Esophagus squamous epithelium (tissue), 5 donors: ENCODE measurements at regions not wholly inside any gene's neighbourhood (a gene's known extent, or its start where the extent isn't known, plus 50 kb on each side); places are given as distances from the start of the nearest gene placed in this dataset.

Experiments used
- DNase-seq: peaks from one replicate; lab custom pipeline; 2025; lab: John Stamatoyannopoulos, UW
- H3K27ac ChIP-seq, 4 donors: fragments of 200-600 bp; sonication (generic); one replicate each; pipeline ENCODE4 v1.5.1; 2016 to 2019; ENCODE audit warnings: mild to moderate bottlenecking in 1 of 4
- H3K27me3 ChIP-seq, 4 donors: fragments of 200-600 bp; sonication (generic); 1 replicate in 3 of 4; 2 replicates in 1 of 4; pipeline versions ENCODE4 v1.5.1 to v1.6.0; 2017 to 2021; ENCODE audit warnings: antibody characterized with exemption in 1 of 4
- H3K36me3 ChIP-seq, 3 donors: fragments of 200-600 bp; sonication (generic); one replicate each; pipeline ENCODE4 v1.5.1; 2016 to 2019
- H3K4me1 ChIP-seq, 3 donors: fragments of 200-600 bp; sonication (generic); one replicate each; pipeline ENCODE4 v1.5.1; 2017 to 2019
- H3K4me3 ChIP-seq, 4 donors: fragments of 200-600 bp; sonication (generic); 1 replicate in 3 of 4; 2 replicates in 1 of 4; pipeline ENCODE4 v1.5.1; 2016 to 2019; ENCODE audit warnings: mild to moderate bottlenecking in 2 of 4, moderate library complexity in 1 of 4
- H3K9me3 ChIP-seq, 3 donors: fragments of 200-600 bp; sonication (generic); one replicate each; pipeline ENCODE4 v1.5.1; 2016 to 2019
- POLR2A ChIP-seq, 4 donors: fragments of 450-650 bp; IDR thresholded peaks; one replicate each; pipeline ENCODE4 v1.6.1; 2017; ENCODE audit warnings: antibody characterized with exemption in 4 of 4, mild to moderate bottlenecking in 4 of 4, moderate library complexity in 3 of 4
- WGBS, 2 donors: methylation state at CpG; one replicate each; pipeline ENCODE4 v1.1.5; 2018; 5-methylcytosine and 5-hydroxymethylcytosine counted together
- intact Hi-C: fragments of 100-400 bp; cut with DNase I; formaldehyde crosslinking; loops from one replicate; pipeline ENCODE4 v1.15.0; 2022
- TF ChIP-seq, protein P1 (sequence below), 6 experiments: fragments of 450-650 bp in 4 of 6; fragments of 200-600 bp in 2 of 6; sonication (generic) in 2 of 6; IDR thresholded peaks; one replicate each; pipeline ENCODE4 v1.5.1; 2016 to 2019; ENCODE audit warnings: antibody characterized with exemption in 6 of 6, mild to moderate bottlenecking in 4 of 6, moderate library complexity in 4 of 6
- donor health status: DM: yes; HTN: yes; CAD: no.

DNA sequence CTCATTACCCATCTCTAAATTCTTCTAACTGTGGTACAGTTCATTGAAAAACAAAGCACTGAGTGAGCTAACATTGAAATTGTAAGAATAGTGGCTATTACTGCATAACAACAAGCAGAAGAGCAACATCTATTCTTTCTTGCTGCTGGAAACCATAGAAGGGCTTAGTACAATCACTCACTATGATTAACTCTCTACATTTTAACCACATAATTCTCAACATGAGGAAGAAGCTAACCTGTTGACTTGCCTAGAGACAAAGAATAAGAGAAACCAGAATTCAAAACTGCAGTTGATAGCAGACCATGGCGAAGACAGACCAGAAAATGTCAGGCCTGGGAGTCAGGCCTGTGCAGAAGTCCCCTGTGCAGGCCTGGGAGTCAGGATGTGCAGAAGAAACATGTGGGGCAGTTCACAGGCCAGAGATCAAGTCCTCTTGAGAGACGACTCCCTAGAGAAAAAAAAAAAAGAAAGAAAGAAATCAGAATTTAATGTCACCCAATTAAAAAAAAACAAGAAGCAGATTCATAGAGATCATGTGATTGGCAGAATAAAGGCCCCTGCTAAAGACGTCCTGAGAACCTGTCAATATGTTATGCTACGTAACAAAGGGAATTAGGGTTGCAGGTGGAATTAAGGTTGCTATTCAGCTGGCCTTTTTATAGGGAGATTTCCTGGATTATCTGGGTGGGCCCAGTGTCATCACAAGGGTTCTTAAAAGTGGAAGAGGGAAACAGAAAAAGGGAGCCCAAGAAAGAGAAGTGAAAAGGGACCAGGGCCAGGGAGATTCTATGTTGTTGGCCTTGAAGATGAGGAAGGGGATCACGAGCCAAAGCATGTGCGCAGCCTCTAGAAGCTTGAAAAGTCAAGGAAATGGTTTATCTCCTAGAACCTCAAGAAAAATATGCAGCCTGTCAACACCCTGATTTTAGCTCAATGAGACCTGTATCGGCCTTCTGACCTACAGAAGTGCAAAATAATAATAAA, 94.9 kb downstream of the MRPL39 start:
- no peaks in the 10 kb centered on the region for H3K27me3 ChIP-seq
- no peak for DNase-seq
- no peak for TF ChIP-seq POLR2A (IDR thresholded peaks at IDR 0.05)
- TF ChIP-seq, protein P1, sequence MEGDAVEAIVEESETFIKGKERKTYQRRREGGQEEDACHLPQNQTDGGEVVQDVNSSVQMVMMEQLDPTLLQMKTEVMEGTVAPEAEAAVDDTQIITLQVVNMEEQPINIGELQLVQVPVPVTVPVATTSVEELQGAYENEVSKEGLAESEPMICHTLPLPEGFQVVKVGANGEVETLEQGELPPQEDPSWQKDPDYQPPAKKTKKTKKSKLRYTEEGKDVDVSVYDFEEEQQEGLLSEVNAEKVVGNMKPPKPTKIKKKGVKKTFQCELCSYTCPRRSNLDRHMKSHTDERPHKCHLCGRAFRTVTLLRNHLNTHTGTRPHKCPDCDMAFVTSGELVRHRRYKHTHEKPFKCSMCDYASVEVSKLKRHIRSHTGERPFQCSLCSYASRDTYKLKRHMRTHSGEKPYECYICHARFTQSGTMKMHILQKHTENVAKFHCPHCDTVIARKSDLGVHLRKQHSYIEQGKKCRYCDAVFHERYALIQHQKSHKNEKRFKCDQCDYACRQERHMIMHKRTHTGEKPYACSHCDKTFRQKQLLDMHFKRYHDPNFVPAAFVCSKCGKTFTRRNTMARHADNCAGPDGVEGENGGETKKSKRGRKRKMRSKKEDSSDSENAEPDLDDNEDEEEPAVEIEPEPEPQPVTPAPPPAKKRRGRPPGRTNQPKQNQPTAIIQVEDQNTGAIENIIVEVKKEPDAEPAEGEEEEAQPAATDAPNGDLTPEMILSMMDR (IDR thresholded peaks at IDR 0.05), result no peak
- intact Hi-C loops, result no loop called here
- 68 to 82% methylated on average over 7 of the region's 7 CpGs for WGBS, 2 donors
- H3K36me3 ChIP-seq, result no peaks in the 10 kb centered on the region
- no peaks in the 10 kb centered on the region for H3K4me1 ChIP-seq
- H3K9me3 ChIP-seq, result no peaks in the 10 kb centered on the region
- no peak overlapping the region for H3K4me3 ChIP-seq
- H3K27ac ChIP-seq, result no peak overlapping the region

DNA sequence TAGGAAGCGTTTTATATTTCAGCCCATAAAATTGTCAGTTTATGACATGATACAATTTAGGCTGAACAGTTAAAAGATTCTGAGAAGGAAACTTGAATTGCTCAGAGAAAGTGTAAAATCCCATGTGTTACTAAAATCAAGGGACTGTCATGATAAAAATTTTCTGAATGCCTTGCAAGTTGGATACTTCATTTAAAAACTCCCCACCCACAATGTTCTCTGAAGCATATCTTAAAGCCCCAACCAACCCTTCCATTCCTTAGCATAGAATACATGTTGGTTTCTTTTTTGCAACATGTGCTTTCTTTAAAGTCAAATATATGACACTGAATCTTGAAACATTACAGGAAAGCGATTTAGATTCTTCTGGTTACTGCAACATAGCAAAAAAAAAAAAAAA, 97.4 kb downstream of the MRPL39 start:
- intact Hi-C loops, result no loop called here
- 36 to 39% methylated on average over 2 of the region's 2 CpGs for WGBS, 2 donors
- TF ChIP-seq, protein P1 (IDR thresholded peaks at IDR 0.05), result no peak
- no peak for TF ChIP-seq POLR2A (IDR thresholded peaks at IDR 0.05)

DNA sequence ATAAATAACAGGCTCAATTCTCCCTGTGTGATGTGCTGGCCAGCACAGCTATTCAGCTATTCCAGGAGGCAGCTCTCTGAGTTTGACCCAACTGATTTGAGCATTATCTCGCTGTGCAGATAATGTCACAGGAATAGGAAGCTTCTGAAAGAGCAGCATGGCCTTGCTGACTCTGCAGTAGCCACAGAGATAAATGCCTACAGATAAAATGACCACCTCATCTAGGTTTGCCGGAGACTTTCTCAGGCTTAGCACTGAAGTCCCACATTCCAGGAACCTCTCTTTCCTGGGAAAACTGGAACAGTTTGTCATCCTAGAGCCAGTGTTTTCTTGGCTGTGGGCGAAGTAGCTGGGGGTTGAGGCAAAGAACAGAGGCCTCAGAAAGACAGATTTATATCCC, 98.9 kb downstream of the MRPL39 start:
- Histone ChIP-seq H3K36me3 (no peaks in the 10 kb centered on the region), H3K27ac (no peak overlapping the region), H3K4me1 (no peaks in the 10 kb centered on the region), H3K4me3 (no peak overlapping the region), H3K9me3 (no peaks in the 10 kb centered on the region), H3K27me3 (no peaks in the 10 kb centered on the region)
- no peak for DNase-seq
- intact Hi-C loops, result no loop called here
- TF ChIP-seq, protein P1 (IDR thresholded peaks at IDR 0.05), result no peak
- TF ChIP-seq POLR2A (IDR thresholded peaks at IDR 0.05), result no peak
- WGBS, 2 donors, result 61 to 63% methylated on average over 3 of the region's 3 CpGs

More for the DNA sequence above, 97.4 kb downstream of the MRPL39 start:
- Histone ChIP-seq H3K36me3 (no peaks in the 10 kb centered on the region), H3K4me3 (no peak overlapping the region), H3K9me3 (no peaks in the 10 kb centered on the region), H3K4me1 (no peaks in the 10 kb centered on the region), H3K27me3 (no peaks in the 10 kb centered on the region), H3K27ac (no peak overlapping the region)
- DNase-seq, result no peak

DNA sequence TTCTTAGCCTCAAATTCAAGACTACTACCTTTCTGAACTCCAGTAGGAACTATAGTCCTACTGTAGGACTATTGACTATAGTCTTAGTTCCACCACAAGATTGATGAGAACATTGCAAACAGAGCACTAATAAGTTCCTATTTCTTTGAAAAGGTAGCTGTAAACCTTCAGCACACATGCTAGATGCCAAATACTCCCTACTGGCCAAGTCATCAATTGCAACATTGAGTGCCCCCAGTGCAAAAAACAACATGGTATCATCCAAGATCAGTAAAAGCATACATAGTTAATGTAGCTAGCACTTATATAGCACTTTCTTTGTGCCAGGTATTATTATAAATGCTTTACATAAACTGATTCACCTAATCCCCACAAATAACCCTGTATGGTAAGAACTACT, 99.8 kb downstream of the MRPL39 start:
- DNase-seq, result no peak

DNA sequence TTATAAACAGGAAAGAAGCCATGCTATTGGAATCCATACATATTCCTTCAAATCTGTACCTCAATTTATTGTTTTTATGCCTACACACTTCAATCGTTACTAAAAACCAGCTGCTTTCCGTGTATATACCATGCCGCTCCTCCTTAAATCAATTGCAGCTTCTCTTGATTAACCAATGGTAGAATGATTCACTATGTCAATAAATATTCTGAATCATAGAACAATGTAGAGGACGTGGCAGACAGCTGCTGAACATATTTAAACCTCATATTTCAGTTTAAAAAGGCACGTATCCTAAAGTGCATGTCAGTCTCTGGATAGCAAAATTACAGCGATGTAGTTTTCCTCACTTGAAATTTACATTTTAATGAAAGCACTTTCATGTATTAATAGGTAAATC, 100.4 kb downstream of the MRPL39 start:
- Histone ChIP-seq H3K36me3 (no peaks in the 10 kb centered on the region), H3K27me3 (no peaks in the 10 kb centered on the region), H3K4me3 (no peak overlapping the region), H3K9me3 (no peaks in the 10 kb centered on the region), H3K4me1 (no peaks in the 10 kb centered on the region), H3K27ac (no peak overlapping the region)
- 34 to 39% methylated on average over 6 of the region's 6 CpGs for WGBS, 2 donors
- no peak for DNase-seq
- intact Hi-C loops, result no loop called here
- no peak for TF ChIP-seq POLR2A (IDR thresholded peaks at IDR 0.05)
- TF ChIP-seq, protein P1 (IDR thresholded peaks at IDR 0.05), result no peak

More for the DNA sequence above, 99.8 kb downstream of the MRPL39 start:
- H3K9me3 ChIP-seq, result no peaks in the 10 kb centered on the region
- H3K27me3 ChIP-seq, result no peaks in the 10 kb centered on the region
- intact Hi-C loops, result no loop called here
- no peak overlapping the region for H3K4me3 ChIP-seq
- H3K27ac ChIP-seq, result no peak overlapping the region
- H3K4me1 ChIP-seq, result no peaks in the 10 kb centered on the region
- no peaks in the 10 kb centered on the region for H3K36me3 ChIP-seq
- TF ChIP-seq POLR2A (IDR thresholded peaks at IDR 0.05), result no peak
- TF ChIP-seq, protein P1 (IDR thresholded peaks at IDR 0.05), result no peak
